HT1080 (cell line): ENCODE measurements at regions not wholly inside any gene's neighbourhood (a gene's known extent, or its start where the extent isn't known, plus 50 kb on each side); places are given as distances from the start of the nearest gene placed in this dataset.
"Not testable (repeated sequence)": the region's sequence is repeated elsewhere in the genome, so short reads cannot be mapped to it uniquely, and the experiment has no call there.

ENCODE experiments used
- DNase-seq: peaks from one replicate; pipeline ENCODE4 v3.0.0-alpha.2; 2015; ENCODE audit warnings: low read depth

DNA sequence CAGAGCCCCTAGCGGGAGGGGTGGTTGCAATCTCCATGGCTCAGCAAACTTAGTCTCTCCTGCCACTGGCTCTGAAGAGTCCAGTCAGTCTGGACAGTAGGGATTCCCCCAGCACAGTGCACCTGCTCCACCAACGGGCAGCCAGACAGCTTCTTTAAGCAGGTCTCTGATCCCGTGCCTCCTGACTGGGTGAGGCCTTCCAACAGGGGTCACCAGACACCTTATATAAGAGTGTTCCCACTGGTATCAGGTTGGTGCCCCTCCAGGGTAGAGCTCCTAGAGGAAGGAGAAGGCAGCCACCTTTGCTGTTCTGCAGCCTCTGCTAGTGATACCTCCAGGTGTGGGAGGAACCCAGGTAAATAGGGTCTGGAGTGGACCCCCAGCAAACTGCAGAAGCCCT lies 1393.4 kb downstream of the STIM2 start:
- no peak for DNase-seq

- DNase-seq = no peak
These were observed 1395.7 kb downstream of the STIM2 start for GRCh38 chr4:28256295-28256694.

GRCh38 chr4:28259951-28260350 lies 1399.3 kb downstream of the STIM2 start:
- DNase-seq = no peak

DNA sequence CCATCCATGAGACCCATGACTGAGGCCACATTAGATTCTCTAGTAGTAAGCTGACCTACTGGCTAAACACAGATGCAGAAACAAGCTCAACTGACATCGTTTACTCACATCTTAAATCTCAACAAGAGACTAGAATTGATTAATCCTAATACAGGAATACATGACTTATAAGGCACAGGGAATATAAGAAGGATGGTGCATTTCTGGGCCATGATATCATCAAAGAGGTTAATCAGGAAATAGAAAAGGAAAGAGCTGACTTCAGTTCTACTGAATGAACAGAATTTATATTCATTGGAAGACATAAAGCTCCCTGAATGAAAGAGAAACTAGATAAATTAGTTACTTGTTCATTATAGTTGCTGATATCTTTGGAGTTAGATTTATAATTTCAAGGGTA lies 1406.5 kb downstream of the STIM2 start:
- DNase-seq = no peak

DNA sequence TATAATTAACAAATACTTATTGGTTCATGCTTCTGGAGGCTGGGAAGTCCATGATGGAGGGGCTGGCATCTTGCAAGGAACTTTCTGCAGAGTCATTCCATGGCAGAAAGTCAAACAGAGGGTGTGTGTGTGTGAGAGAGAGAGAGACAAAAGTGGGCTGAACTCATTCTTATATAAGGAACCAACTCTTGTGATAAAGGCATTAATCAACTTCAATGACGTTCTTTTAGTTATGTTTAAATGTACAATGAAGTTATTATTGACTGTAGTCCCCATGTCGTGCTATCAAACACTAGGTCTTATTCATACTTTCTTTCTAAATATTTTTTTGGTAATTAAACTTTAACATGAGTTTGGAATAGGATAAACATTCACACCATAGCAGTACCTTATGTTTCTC lies 1408.8 kb downstream of the STIM2 start:
- DNase-seq = no peak

- no peak for DNase-seq
These were observed 1417.3 kb downstream of the STIM2 start for GRCh38 chr4:28277931-28278330.

- DNase-seq = no peak
These were observed 1418.0 kb downstream of the STIM2 start for GRCh38 chr4:28278676-28279075.

GRCh38 chr4:28279249-28279648 lies 1418.6 kb downstream of the STIM2 start:
- DNase-seq = no peak

DNA sequence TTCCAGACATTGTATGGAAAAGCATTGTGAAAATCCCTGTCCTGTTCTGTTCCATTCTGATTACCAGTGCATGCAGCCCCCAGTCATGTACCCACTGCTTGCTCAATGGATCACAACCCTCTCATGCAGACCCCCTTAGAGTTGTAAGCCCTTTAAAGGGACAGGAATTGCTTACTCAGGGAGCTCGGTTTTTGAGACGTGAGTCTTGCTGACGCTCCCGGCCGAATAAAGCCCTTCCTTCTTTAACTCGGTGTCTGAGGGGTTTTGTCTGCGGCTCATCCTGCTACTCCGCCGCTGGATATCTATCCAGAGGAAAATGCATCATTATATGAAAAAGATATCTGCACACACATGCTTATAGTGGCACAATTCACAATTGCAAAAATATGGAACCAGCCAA lies 1425.6 kb downstream of the STIM2 start:
- not testable (repeated sequence) for DNase-seq

GRCh38 chr4:28287831-28288233 lies 1427.2 kb downstream of the STIM2 start:
- peak; percentile 90 for DNase-seq

- no peak for DNase-seq
These were observed 1435.6 kb downstream of the STIM2 start for GRCh38 chr4:28296239-28296638.

- DNase-seq = no peak
These were observed 1450.3 kb downstream of the STIM2 start for GRCh38 chr4:28310926-28311325.

DNA sequence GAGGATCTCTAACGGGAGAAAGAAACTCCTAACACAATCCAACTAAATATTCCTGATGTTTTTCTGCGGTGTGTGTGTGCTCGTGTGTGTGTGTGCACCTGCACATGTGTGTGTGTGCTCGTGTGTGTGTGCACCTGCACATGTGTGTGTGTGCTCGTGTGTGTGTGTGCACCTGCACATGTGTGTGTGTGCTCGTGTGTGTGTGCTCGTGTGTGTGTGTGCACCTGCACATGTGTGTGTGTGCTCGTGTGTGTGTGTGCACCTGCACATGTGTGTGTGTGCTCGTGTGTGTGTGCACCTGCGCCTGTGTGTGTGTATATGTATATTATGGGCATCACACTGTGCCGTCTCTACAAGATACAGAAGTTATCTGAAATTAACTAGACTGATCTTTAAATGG lies 1451.9 kb downstream of the STIM2 start:
- DNase-seq = not testable (repeated sequence)

GRCh38 chr4:28313729-28314713 lies 1453.4 kb downstream of the STIM2 start:
- no peak for DNase-seq

GRCh38 chr4:28317221-28317620 lies 1456.6 kb downstream of the STIM2 start:
- DNase-seq = no peak

DNA sequence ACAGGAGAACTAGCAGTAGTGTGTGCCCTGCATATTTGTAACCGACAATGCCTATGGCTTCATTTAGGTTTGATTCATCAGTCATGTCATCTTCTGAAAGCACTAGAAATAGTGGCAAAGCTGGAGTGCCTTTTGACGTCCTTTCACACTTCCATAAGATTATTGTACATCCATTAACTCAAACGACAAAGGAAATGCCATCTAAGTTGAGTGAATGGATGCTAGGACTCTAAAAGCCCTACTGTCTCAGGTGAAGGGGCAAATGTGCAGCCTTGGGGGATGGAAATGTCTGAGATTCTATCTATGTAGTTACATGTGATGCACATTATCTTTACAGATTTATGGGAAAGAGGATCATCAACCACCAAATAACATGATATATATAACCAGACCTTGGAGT lies 1473.6 kb downstream of the STIM2 start:
- DNase-seq = no peak

DNA sequence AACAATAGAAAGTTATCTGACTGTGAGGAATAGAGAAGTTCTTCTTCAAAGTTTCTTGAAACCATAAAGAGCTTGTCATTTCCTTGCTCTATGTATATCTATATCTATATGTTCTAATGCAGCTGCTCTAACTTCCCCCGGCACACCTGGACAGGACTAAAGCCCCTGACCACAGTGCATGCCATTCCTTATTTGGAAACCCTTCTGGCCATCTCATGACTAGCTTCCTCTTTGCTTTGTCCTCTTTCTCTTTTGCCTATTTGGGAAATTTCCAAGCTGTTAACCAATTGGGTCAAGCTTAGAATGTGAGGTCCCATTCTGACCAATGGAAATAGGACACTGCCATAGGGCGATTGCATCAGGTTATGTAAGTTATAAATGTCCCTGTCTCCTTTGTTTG lies 1481.1 kb downstream of the STIM2 start:
- DNase-seq = no peak

GRCh38 chr4:28350485-28350884 lies 1489.8 kb downstream of the STIM2 start:
- no peak for DNase-seq

DNA sequence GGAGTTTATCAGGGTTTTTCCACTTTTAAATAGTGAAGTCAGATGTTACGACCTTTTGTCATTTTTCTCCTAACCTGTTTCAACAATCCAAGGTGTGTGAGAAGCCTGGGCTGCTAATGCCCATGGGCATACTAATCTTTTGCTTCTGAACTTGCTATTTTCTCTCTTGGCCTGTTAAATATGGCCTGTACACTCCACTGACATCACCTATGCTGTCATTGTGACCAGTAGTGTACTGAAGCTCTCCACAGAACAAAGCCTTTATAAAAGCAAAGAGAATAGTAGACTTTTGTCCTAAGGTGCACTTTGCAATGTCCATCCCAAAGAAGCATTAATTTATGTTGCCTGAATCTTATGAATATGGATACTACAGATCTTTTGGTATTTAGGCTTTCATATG lies 1490.5 kb downstream of the STIM2 start:
- no peak for DNase-seq

GRCh38 chr4:28351826-28352225 lies 1491.2 kb downstream of the STIM2 start:
- no peak for DNase-seq

DNA sequence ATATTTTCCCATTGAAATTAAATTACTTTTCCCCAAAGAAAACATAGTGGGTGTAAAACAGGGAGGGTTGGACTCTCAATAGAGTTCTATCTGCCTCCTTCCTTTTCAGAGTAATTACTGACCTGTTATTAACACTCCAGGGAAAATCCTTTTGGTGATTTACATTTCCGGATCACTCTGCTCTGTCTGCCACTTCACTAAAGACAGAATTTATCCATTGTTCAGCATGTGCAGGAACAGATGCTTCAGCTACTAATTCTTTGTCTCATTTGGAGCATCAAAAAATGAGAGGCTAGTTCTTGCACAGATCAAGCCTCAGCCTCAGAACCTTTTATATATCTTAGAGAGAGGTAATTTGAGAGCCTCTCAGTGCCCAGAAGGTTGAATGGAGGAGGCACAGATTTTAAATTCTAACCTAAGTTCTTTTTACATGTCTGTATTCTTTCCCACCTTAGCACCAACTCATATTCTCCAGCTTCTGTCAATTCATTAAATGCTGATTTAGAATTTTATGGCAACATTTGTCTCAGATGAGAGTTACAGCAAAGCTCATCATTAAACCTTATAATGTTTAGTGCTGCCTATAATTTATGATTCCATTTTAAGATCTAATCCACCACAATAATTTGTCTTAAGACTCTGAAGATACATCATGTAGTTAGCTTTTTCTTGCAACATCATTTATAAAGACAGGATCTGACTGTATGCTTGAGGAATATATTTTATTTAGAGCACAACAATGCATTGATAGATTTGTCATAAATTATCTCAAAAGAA lies 1494.4 kb downstream of the STIM2 start:
- no peak for DNase-seq

DNA sequence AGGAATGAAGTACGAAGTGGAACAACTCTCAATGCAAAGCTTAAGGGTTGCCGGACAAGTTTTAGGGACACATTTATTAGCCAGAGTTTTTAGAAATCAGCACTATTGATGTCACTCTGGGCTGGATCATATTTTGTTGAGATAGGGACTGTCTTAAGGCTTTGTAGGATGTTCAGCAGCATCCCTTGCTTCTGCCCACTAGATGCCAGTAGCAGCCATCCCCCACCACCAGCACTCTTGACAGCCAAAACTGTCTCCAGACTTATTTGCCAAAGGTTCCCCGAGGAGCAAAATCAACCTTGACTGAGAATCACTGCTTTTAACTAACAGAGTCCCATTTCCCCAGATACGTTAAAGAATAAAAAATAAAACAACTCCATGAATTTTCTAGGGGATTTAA lies 1497.3 kb downstream of the STIM2 start:
- DNase-seq = peak; percentile 34
